CD4-positive, CD25-positive, alpha-beta regulatory T cell (primary cell): ENCODE measurements at regions not wholly inside any gene's neighbourhood (a gene's known extent, or its start where the extent isn't known, plus 50 kb on each side); places are given as distances from the start of the nearest gene placed in this dataset.
A peak's percentile ranks its signal among the peaks of the same experiment; 100 is the strongest.
"Not testable (repeated sequence)": the region's sequence is repeated elsewhere in the genome, so short reads cannot be mapped to it uniquely, and the experiment has no call there.

Experiments
- ATAC-seq, 2 donors: fragments of 150-1000 bp; cut with Tn5 transposase; one replicate each; pipeline ENCODE4 v1.10.0; 2021; ENCODE audit warnings: low read depth in 2 of 2, moderate number of reproducible peaks in 2 of 2, moderate library complexity in 1 of 2
- DNase-seq, 3 donors: peaks; one replicate each; pipeline versions ENCODE4 v3.0.0 to v3.0.0-alpha.2; 2012 to 2022; ENCODE audit warnings: mixed read lengths in 1 of 3
- H3K27ac ChIP-seq: one replicate; pipeline ENCODE4 v1.7.0; 2013; ENCODE audit warnings: mild to moderate bottlenecking, low read length; ENCODE audit not compliant: insufficient read depth, poor library complexity, severe bottlenecking
- H3K27me3 ChIP-seq: one replicate; pipeline ENCODE4 v1.7.0; 2013; ENCODE audit warnings: low read length; ENCODE audit not compliant: control insufficient read depth, insufficient read depth
- H3K36me3 ChIP-seq: one replicate; pipeline ENCODE4 v1.7.0; 2013; ENCODE audit warnings: mild to moderate bottlenecking, low read length, moderate library complexity; ENCODE audit not compliant: control insufficient read depth, insufficient read depth
- H3K4me1 ChIP-seq: 2 replicates; pipeline ENCODE4 v1.7.0; 2013; ENCODE audit warnings: mild to moderate bottlenecking, low read length; ENCODE audit not compliant: insufficient read depth, control insufficient read depth, poor library complexity, severe bottlenecking
- H3K4me3 ChIP-seq: one replicate; pipeline ENCODE4 v1.7.0; 2013; ENCODE audit warnings: low read depth, mild to moderate bottlenecking, low read length, moderate library complexity
- H3K9me3 ChIP-seq, 2 experiments: 1 replicate in 1 of 2; 2 replicates in 1 of 2; pipeline ENCODE4 v1.7.0; 2013; ENCODE audit warnings: low read length in 2 of 2, mild to moderate bottlenecking in 1 of 2, moderate library complexity in 1 of 2; ENCODE audit not compliant: control insufficient read depth in 2 of 2
- H3K27ac Mint-ChIP-seq, 3 donors: one replicate each; pipeline ENCODE4 v1.8.0; 2020 to 2022; ENCODE audit warnings: mild to moderate bottlenecking in 3 of 3, mixed read lengths in 3 of 3, moderate library complexity in 2 of 3
- H3K27me3 Mint-ChIP-seq: one replicate; pipeline ENCODE4 v1.8.0; 2022; ENCODE audit warnings: mild to moderate bottlenecking, mixed read lengths
- H3K36me3 Mint-ChIP-seq: one replicate; pipeline ENCODE4 v1.8.0; 2020; ENCODE audit warnings: mixed read lengths
- H3K4me1 Mint-ChIP-seq, 4 donors: one replicate each; pipeline ENCODE4 v1.8.0; 2020 to 2022; ENCODE audit warnings: mixed read lengths in 4 of 4, mild to moderate bottlenecking in 1 of 4
- H3K4me3 Mint-ChIP-seq, 4 donors: one replicate each; pipeline ENCODE4 v1.8.0; 2020 to 2022; ENCODE audit warnings: mild to moderate bottlenecking in 4 of 4, mixed read lengths in 4 of 4, moderate library complexity in 3 of 4
- H3K9me3 Mint-ChIP-seq, 7 donors: one replicate each; pipeline ENCODE4 v1.8.0; 2020 to 2022; ENCODE audit warnings: mixed read lengths in 7 of 7, mild to moderate bottlenecking in 3 of 7, moderate library complexity in 2 of 7

GRCh38 chr2:13289310-13289709 lies 572.6 kb downstream of the TRIB2 start:
- ATAC-seq (no peak), DNase-seq (no peak)
- H3K27me3 ChIP-seq, result no peaks in the 10 kb centered on the region
- H3K4me3 ChIP-seq, result no peak overlapping the region
- no peaks in the 10 kb centered on the region for H3K4me1 Mint-ChIP-seq
- no peaks in the 10 kb centered on the region for H3K27me3 Mint-ChIP-seq
- H3K9me3 ChIP-seq, result no peaks in the 10 kb centered on the region
- no peaks in the 10 kb centered on the region for H3K4me1 ChIP-seq
- peak overlapping the region in 1 of 3 donors; percentile 79 for H3K27ac Mint-ChIP-seq
- peaks cover 0 to 4% (median 0%) of the 10 kb centered on the region in 7 donors for H3K9me3 Mint-ChIP-seq
- no peaks in the 10 kb centered on the region for H3K36me3 Mint-ChIP-seq
- no peak overlapping the region for H3K27ac ChIP-seq
- no peaks in the 10 kb centered on the region for H3K36me3 ChIP-seq
- H3K4me3 Mint-ChIP-seq, result no peak overlapping the region

- ATAC-seq, H3K27me3 Mint-ChIP-seq, H3K4me3 ChIP-seq, H3K36me3 Mint-ChIP-seq, H3K27ac Mint-ChIP-seq, H3K4me1 Mint-ChIP-seq, H3K27ac ChIP-seq, H3K36me3 ChIP-seq, H3K27me3 ChIP-seq, H3K4me1 ChIP-seq, DNase-seq, H3K9me3 Mint-ChIP-seq, H3K4me3 Mint-ChIP-seq, H3K9me3 ChIP-seq: not testable (repeated sequence)
Measured at GRCh38 chr2:13308478-13308805, 591.7 kb downstream of the TRIB2 start.

GRCh38 chr2:13308989-13309388 lies 592.3 kb downstream of the TRIB2 start:
- Mint-ChIP-seq H3K9me3 (peaks cover 0 to 11% (median 3%) of the 10 kb centered on the region in 7 donors), H3K36me3 (no peaks in the 10 kb centered on the region), H3K4me3 (no peak overlapping the region), H3K4me1 (no peaks in the 10 kb centered on the region), H3K27me3 (no peaks in the 10 kb centered on the region), H3K27ac (no peak overlapping the region)
- no peaks in the 10 kb centered on the region for H3K36me3 ChIP-seq
- no peak overlapping the region for H3K27ac ChIP-seq
- no peaks in the 10 kb centered on the region for H3K9me3 ChIP-seq
- no peaks in the 10 kb centered on the region for H3K27me3 ChIP-seq
- no peaks in the 10 kb centered on the region for H3K4me1 ChIP-seq
- DNase-seq (no peak), ATAC-seq (no peak)
- no peak overlapping the region for H3K4me3 ChIP-seq

DNA sequence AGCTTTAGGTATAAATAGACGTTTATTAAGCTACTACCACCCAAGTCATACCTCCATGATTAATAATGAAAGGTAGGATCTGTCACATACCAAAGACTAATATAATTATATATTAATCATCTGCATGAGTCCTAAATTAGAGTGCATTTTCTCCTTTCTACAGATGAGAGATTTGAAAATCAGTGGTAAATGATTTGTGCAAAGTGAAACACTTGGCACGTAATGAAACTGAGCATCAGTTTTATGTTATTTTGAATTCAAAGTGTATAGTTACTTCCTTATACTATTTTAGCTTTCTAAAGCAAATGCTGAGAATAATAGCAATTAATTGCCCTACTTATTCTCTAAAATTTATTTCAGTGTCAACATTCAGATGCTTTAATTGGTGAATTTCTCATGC lies 615.3 kb downstream of the TRIB2 start:
- ATAC-seq (no peak), DNase-seq (no peak)
- Histone ChIP-seq H3K36me3 (no peaks in the 10 kb centered on the region), H3K27ac (no peak overlapping the region), H3K4me3 (no peak overlapping the region), H3K9me3 (no peaks in the 10 kb centered on the region), H3K4me1 (no peaks in the 10 kb centered on the region), H3K27me3 (no peaks in the 10 kb centered on the region)
- no peak overlapping the region for H3K4me3 Mint-ChIP-seq
- no peaks in the 10 kb centered on the region for H3K27me3 Mint-ChIP-seq
- H3K9me3 Mint-ChIP-seq, result peaks cover 0 to 5% (median 0%) of the 10 kb centered on the region in 7 donors
- no peak overlapping the region for H3K27ac Mint-ChIP-seq
- H3K36me3 Mint-ChIP-seq, result no peaks in the 10 kb centered on the region
- H3K4me1 Mint-ChIP-seq, result no peaks in the 10 kb centered on the region

DNA sequence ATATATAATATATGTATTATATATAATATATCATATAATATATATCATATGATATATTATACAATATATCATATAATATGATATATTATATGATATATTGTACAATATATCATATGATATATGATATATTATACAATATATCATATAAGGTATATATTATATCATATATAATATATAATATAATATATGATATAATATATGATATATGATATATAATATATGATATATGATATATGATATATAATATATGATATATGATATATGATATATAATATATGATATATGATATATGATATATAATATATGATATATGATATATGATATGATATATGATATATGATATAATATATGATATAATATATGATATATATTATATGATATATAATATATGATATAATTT lies 617.3 kb downstream of the TRIB2 start:
- H3K4me1 Mint-ChIP-seq, H3K27me3 ChIP-seq, H3K36me3 ChIP-seq, H3K36me3 Mint-ChIP-seq, H3K27ac ChIP-seq, H3K27ac Mint-ChIP-seq, H3K9me3 ChIP-seq, H3K4me3 Mint-ChIP-seq, DNase-seq, H3K27me3 Mint-ChIP-seq, ATAC-seq, H3K4me1 ChIP-seq, H3K9me3 Mint-ChIP-seq, H3K4me3 ChIP-seq: not testable (repeated sequence)

- Histone ChIP-seq H3K36me3 (no peaks in the 10 kb centered on the region), H3K27ac (no peak overlapping the region), H3K27me3 (no peaks in the 10 kb centered on the region), H3K4me3 (no peak overlapping the region), H3K4me1 (no peaks in the 10 kb centered on the region), H3K9me3 (no peaks in the 10 kb centered on the region)
- H3K36me3 Mint-ChIP-seq, result no peaks in the 10 kb centered on the region
- H3K4me3 Mint-ChIP-seq, result no peak overlapping the region
- DNase-seq (no peak), ATAC-seq (no peak)
- H3K27ac Mint-ChIP-seq, result no peak overlapping the region
- H3K27me3 Mint-ChIP-seq, result no peaks in the 10 kb centered on the region
- no peaks in the 10 kb centered on the region for H3K4me1 Mint-ChIP-seq
- H3K9me3 Mint-ChIP-seq, result peaks cover 0 to 9% (median 0%) of the 10 kb centered on the region in 7 donors
Measured at GRCh38 chr2:13334545-13334944, 617.8 kb downstream of the TRIB2 start.

DNA sequence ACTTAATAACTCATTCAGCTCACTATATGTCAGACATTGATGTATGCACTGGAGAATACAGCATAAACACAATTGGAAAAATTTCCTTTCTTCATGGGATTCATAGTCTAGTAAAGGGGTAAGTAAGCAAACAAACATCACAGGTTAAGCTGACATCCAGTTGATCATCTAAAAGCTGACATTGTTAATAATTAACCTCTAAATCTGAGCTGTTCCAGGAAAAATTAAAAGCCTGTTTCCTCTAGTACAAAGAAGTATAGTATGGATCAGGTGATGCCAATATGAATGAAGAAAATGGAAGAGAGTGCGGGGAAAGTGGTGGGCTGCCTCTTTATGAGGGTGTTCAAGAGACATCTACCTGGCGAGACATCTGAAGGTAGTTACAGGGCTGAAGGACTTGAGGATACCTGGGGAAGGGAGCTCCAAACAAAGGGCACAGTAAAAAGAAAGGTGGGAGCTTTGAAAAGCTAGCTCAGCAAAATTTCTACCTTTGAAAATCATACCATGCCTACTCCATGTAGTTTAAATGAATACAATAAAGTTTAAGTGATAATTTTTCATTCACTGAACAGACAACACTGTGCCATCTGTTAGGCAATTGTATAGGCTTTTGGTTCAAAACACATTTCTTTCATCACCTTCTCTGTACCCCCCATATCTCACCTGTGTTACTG lies 619.3 kb downstream of the TRIB2 start:
- Mint-ChIP-seq H3K9me3 (peaks cover 0 to 9% (median 0%) of the 10 kb centered on the region in 7 donors), H3K36me3 (no peaks in the 10 kb centered on the region), H3K27ac (no peak overlapping the region), H3K27me3 (no peaks in the 10 kb centered on the region), H3K4me1 (no peaks in the 10 kb centered on the region), H3K4me3 (no peak overlapping the region)
- DNase-seq (no peak), ATAC-seq (no peak)
- Histone ChIP-seq H3K27ac (no peak overlapping the region), H3K9me3 (no peaks in the 10 kb centered on the region), H3K4me3 (no peak overlapping the region), H3K27me3 (no peaks in the 10 kb centered on the region), H3K4me1 (no peaks in the 10 kb centered on the region), H3K36me3 (no peaks in the 10 kb centered on the region)

DNA sequence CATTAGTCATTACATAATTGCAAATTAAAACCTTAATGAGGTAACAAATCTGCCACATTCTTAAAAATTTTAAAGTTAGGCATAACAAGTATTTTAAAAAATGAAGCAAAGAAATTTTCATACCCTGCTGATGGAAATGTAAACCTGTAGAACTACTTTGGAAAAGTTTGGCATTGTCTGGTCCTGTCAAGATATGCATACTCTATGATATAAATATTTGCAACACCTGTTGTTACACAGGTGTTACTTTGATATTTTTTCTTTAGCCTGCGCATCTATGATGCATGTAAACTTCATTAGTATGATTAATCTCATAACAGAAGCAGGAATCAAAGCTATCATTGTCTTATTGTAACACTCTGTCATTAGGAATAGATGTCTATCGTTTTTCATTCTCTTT lies 634.3 kb downstream of the TRIB2 start:
- Histone ChIP-seq H3K27ac (no peak overlapping the region), H3K36me3 (no peaks in the 10 kb centered on the region), H3K27me3 (no peaks in the 10 kb centered on the region), H3K4me1 (no peaks in the 10 kb centered on the region), H3K4me3 (no peak overlapping the region), H3K9me3 (no peaks in the 10 kb centered on the region)
- H3K27me3 Mint-ChIP-seq, result peaks cover 12% of the 10 kb centered on the region
- no peak for DNase-seq
- no peak overlapping the region for H3K27ac Mint-ChIP-seq
- no peak for ATAC-seq
- no peaks in the 10 kb centered on the region for H3K4me1 Mint-ChIP-seq
- H3K36me3 Mint-ChIP-seq, result no peaks in the 10 kb centered on the region
- peaks cover 0 to 5% (median under 1%) of the 10 kb centered on the region in 7 donors for H3K9me3 Mint-ChIP-seq
- H3K4me3 Mint-ChIP-seq, result no peak overlapping the region
